DOHH2 (cell line): ENCODE measurements at regions not wholly inside any gene's neighbourhood (a gene's known extent, or its start where the extent isn't known, plus 50 kb on each side); places are given as distances from the start of the nearest gene placed in this dataset.

Experiments
- CTCF ChIP-seq: fragments of 200-600 bp; sonication (generic); IDR thresholded peaks from one replicate; pipeline ENCODE4 v1.5.1; 2014; ENCODE audit warnings: antibody characterized with exemption, mild to moderate bottlenecking, low read depth, low read length; ENCODE audit not compliant: poor library complexity, severe bottlenecking
- EZH2phosphoT487 ChIP-seq: fragments of 200-600 bp; sonication (generic); IDR thresholded peaks from 2 replicates; pipeline ENCODE4 v1.6.1; 2017; ENCODE audit warnings: borderline replicate concordance, mild to moderate bottlenecking, antibody characterized with exemption, low read length, moderate library complexity, mixed read lengths

- peak; percentile 100 for TF ChIP-seq CTCF
- TF ChIP-seq EZH2phosphoT487: no peak
These were observed 89.4 kb downstream of the LINGO1 start for GRCh38 chr15:77543159-77543882.
